RWPE1 (cell line): ENCODE measurements at regions not wholly inside any gene's neighbourhood (a gene's known extent, or its start where the extent isn't known, plus 50 kb on each side); places are given as distances from the start of the nearest gene placed in this dataset.

Experiments used
- CTCF ChIA-PET: fragments of 350-600 bp; sonication (Branson Sonifier 250); formaldehyde crosslinking; extraction: SDS; loops from one replicate; lab custom pipeline; 2021; lab: Yijun Ruan, JAX
- POLR2A ChIA-PET: fragments of 400-600 bp; formaldehyde crosslinking; extraction: SDS; loops from one replicate; lab custom pipeline; 2020; ENCODE audit warnings: antibody characterized with exemption; ENCODE audit not compliant: low non-redundant PET; lab: Yijun Ruan, JAX
- DNase-seq: peaks from one replicate; pipeline ENCODE4 v3.0.0; 2012; ENCODE audit warnings: low spot score
- H3K27ac ChIP-seq: fragments of 450-650 bp; 2 replicates; pipeline ENCODE4 v1.5.1; 2017
- TF ChIP-seq, protein P1 (sequence below): fragments of 450-650 bp; conservative IDR thresholded peaks from 2 replicates; pipeline ENCODE4 v1.5.1; 2017; ENCODE audit warnings: low read depth, mild to moderate bottlenecking

GRCh38 chr1:101150266-101150665 is 86.6 kb upstream of the S1PR1 start:
- ChIA-PET CTCF (interaction anchor here (0.6 to 2.0 kb wide), 2 partner anchors 44 to 88 kb away, joined by 5 to 6 read pairs; no protein-coding TSS in a partner anchor), POLR2A (no interaction called here)
- no peak for DNase-seq
- no peak overlapping the region for H3K27ac ChIP-seq
- TF ChIP-seq, protein P1, sequence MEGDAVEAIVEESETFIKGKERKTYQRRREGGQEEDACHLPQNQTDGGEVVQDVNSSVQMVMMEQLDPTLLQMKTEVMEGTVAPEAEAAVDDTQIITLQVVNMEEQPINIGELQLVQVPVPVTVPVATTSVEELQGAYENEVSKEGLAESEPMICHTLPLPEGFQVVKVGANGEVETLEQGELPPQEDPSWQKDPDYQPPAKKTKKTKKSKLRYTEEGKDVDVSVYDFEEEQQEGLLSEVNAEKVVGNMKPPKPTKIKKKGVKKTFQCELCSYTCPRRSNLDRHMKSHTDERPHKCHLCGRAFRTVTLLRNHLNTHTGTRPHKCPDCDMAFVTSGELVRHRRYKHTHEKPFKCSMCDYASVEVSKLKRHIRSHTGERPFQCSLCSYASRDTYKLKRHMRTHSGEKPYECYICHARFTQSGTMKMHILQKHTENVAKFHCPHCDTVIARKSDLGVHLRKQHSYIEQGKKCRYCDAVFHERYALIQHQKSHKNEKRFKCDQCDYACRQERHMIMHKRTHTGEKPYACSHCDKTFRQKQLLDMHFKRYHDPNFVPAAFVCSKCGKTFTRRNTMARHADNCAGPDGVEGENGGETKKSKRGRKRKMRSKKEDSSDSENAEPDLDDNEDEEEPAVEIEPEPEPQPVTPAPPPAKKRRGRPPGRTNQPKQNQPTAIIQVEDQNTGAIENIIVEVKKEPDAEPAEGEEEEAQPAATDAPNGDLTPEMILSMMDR = no peak

DNA sequence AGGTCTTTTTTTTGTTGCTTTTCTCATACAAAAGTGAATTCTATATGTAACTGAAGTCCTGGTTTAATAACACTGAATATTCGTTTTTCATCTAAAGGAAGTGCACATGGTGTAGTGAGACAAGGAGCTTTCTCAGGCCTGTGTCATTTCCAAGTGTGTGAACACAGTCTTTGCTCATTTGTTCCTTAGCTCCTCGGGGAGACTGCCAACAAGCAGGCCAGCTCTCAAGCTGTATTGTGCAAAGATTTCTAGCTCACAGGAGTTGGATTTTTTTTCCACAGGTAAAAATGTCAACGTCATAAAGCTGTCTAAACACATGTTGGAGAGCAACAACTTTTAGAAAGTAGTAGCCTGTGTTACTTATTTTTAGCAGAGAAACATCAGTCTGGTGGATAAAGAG is 87.8 kb upstream of the S1PR1 start:
- CTCF ChIA-PET = no interaction called here
- no peak overlapping the region for H3K27ac ChIP-seq

GRCh38 chr1:101147381-101147780 is 89.4 kb upstream of the S1PR1 start:
- ChIA-PET POLR2A (no interaction called here), CTCF (no interaction called here)
- no peak overlapping the region for H3K27ac ChIP-seq
- TF ChIP-seq, protein P1 = no peak
- DNase-seq = no peak

More for the DNA sequence above, 87.8 kb upstream of the S1PR1 start:
- TF ChIP-seq, protein P1 = no peak
- DNase-seq = no peak
- POLR2A ChIA-PET = no interaction called here

GRCh38 chr1:101145449-101145820 is 91.4 kb upstream of the S1PR1 start:
- H3K27ac ChIP-seq = no peak overlapping the region
- DNase-seq = no peak
- TF ChIP-seq, protein P1 = no peak
- POLR2A ChIA-PET = no interaction called here
- CTCF ChIA-PET = no interaction called here

- ChIA-PET CTCF (no interaction called here), POLR2A (no interaction called here)
- no peak overlapping the region for H3K27ac ChIP-seq
- TF ChIP-seq, protein P1 = no peak
- DNase-seq = no peak
These were observed 92.0 kb upstream of the S1PR1 start for GRCh38 chr1:101144671-101145448.

DNA sequence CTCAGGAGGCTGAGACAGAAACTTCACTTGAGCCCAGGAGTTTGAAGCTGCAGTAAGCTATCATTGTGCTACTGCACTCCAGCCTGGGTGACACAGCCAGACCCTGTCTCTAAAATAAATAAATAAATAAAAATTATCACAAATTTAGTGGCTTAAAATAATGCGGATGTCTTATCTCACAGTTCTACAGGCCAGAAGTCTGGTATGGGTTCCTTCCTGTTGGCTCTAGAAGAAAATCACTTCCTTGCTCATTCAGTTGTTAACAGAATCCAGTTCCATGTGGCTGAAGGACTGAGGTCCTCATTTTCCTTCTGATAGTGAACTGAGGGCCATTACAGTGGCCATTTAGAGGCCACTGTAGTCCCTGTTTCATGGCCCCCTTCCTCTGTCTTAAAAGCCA is 94.6 kb upstream of the S1PR1 start:
- ChIA-PET POLR2A (no interaction called here), CTCF (no interaction called here)
- no peak overlapping the region for H3K27ac ChIP-seq
- TF ChIP-seq, protein P1 = no peak
- no peak for DNase-seq
